DND-41 (cell line): ENCODE measurements at regions not wholly inside any gene's neighbourhood (a gene's known extent, or its start where the extent isn't known, plus 50 kb on each side); places are given as distances from the start of the nearest gene placed in this dataset.

Experiments used
- ATAC-seq: fragments of 200-7000 bp; cut with Tn5 transposase; 3 replicates; pipeline ENCODE4 v1.9.1; 2021; ENCODE audit warnings: low read depth; ENCODE audit not compliant: insufficient read depth
- DNase-seq: peaks from one replicate; pipeline ENCODE4 v3.0.0-alpha.2; 2020
- H2AFZ ChIP-seq: 2 replicates; pipeline ENCODE4 v1.6.0; 2012; ENCODE audit warnings: low read depth, low read length
- H3K27ac ChIP-seq: 2 replicates; pipeline ENCODE4 v1.5.1; 2012; ENCODE audit warnings: low read length, inconsistent platforms
- H3K27me3 ChIP-seq: fragments of 200-600 bp; sonication (generic); 2 replicates; pipeline ENCODE4 v1.6.0; 2012; ENCODE audit warnings: low read length, mild to moderate bottlenecking, inconsistent platforms; ENCODE audit not compliant: insufficient read depth, poor library complexity
- H3K36me3 ChIP-seq: 2 replicates; pipeline ENCODE4 v1.5.1; 2012; ENCODE audit warnings: low read length, inconsistent platforms; ENCODE audit not compliant: insufficient read depth
- H3K4me1 ChIP-seq: 2 replicates; pipeline ENCODE4 v1.5.1; 2012; ENCODE audit warnings: mild to moderate bottlenecking, low read length; ENCODE audit not compliant: insufficient read depth
- H3K4me2 ChIP-seq: 2 replicates; pipeline ENCODE4 v1.6.0; 2012; ENCODE audit warnings: mild to moderate bottlenecking, moderate library complexity, low read length, inconsistent platforms; ENCODE audit not compliant: insufficient read depth
- H3K4me3 ChIP-seq, 2 experiments: fragments of 200-600 bp in 1 of 2; shearing (Covaris generic) in 1 of 2; 2 replicates each; pipeline ENCODE4 v1.5.1; 2012 to 2016; ENCODE audit warnings: inconsistent platforms in 2 of 2, low read length in 2 of 2, mild to moderate bottlenecking in 2 of 2, low read depth in 1 of 2, moderate library complexity in 1 of 2
- H3K79me2 ChIP-seq: 2 replicates; pipeline ENCODE4 v1.6.0; 2012; ENCODE audit warnings: low read length, inconsistent platforms; ENCODE audit not compliant: insufficient read depth
- H3K9ac ChIP-seq: 2 replicates; pipeline ENCODE4 v1.6.0; 2012; ENCODE audit warnings: low read depth, mild to moderate bottlenecking, inconsistent platforms, low read length, moderate library complexity
- H3K9me3 ChIP-seq: 2 replicates; pipeline ENCODE4 v1.5.1; 2012; ENCODE audit warnings: low read length, moderate library complexity, mild to moderate bottlenecking, inconsistent platforms; ENCODE audit not compliant: insufficient read depth, severe bottlenecking
- H4K20me1 ChIP-seq: 2 replicates; pipeline ENCODE4 v1.6.0; 2012; ENCODE audit warnings: low read length; ENCODE audit not compliant: insufficient read depth
- EZH2 ChIP-seq: IDR thresholded peaks from 3 replicates; pipeline ENCODE4 v1.6.1; 2012; ENCODE audit warnings: borderline replicate concordance, low read depth, mild to moderate bottlenecking, moderate library complexity, low read length, inconsistent platforms; ENCODE audit not compliant: severe bottlenecking
- TF ChIP-seq, protein P1 (sequence below): IDR thresholded peaks from 2 replicates; pipeline ENCODE4 v1.5.1; 2012; ENCODE audit warnings: borderline replicate concordance, low read length, moderate library complexity, mild to moderate bottlenecking; ENCODE audit not compliant: poor library complexity, severe bottlenecking; ENCODE audit errors: extremely low read depth

DNA sequence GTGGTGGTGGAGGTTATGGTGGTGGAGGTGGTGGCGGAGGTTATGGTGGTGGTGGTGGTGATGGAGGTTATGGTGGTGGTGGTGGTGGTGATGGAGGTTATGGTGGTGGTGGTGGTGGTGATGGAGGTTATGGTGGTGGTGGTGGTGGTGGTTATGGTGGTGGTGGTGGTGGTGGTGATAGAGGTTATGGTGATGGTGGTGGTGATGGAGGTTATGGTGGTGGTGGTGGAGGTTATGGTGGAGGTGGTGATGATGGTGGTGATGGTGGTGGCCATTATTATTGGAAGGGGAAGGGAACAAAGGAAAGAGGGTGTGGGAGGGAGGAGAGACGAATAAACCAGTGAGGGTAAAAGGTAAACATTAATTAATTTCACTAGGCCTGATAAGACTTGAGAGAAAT, 53.5 kb upstream of the TCF20 start:
- Histone ChIP-seq H3K4me2 (no peak overlapping the region), H3K36me3 (no peaks in the 10 kb centered on the region), H3K27ac (no peak overlapping the region), H3K27me3 (no peaks in the 10 kb centered on the region), H2AFZ (no peak overlapping the region), H3K9me3 (no peaks in the 10 kb centered on the region), H4K20me1 (peaks cover 62% of the 10 kb centered on the region), H3K79me2 (peaks cover 43% of the 10 kb centered on the region), H3K4me1 (no peaks in the 10 kb centered on the region), H3K4me3 (no peak overlapping the region), H3K9ac (no peak overlapping the region)
- no peak for TF ChIP-seq EZH2
- TF ChIP-seq, protein P1, sequence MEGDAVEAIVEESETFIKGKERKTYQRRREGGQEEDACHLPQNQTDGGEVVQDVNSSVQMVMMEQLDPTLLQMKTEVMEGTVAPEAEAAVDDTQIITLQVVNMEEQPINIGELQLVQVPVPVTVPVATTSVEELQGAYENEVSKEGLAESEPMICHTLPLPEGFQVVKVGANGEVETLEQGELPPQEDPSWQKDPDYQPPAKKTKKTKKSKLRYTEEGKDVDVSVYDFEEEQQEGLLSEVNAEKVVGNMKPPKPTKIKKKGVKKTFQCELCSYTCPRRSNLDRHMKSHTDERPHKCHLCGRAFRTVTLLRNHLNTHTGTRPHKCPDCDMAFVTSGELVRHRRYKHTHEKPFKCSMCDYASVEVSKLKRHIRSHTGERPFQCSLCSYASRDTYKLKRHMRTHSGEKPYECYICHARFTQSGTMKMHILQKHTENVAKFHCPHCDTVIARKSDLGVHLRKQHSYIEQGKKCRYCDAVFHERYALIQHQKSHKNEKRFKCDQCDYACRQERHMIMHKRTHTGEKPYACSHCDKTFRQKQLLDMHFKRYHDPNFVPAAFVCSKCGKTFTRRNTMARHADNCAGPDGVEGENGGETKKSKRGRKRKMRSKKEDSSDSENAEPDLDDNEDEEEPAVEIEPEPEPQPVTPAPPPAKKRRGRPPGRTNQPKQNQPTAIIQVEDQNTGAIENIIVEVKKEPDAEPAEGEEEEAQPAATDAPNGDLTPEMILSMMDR: no peak
- no peak for DNase-seq
- ATAC-seq: no peak

DNA sequence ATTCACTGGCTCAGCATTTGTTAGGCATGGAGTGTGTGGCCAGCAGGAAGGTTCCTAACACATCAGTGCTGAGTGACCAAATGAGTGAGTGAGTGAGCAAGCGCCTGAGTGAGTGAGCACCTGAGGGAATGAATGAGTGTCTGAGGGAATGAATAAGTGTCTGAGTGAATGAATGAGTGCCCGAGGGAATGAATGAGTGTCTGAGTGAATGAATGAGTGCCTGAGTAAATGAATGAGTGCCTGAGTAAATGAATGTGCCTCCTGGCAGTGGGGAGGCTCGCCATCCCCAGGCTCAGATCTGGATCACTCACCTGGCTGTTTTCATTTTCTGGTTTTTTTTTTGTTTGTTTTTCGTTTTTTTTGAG, 52.1 kb upstream of the TCF20 start:
- Histone ChIP-seq H3K27ac (no peak overlapping the region), H3K79me2 (peaks cover 42% of the 10 kb centered on the region), H2AFZ (no peak overlapping the region), H3K4me3 (no peak overlapping the region), H3K4me2 (no peak overlapping the region), H3K36me3 (no peaks in the 10 kb centered on the region), H4K20me1 (peaks cover 62% of the 10 kb centered on the region), H3K9ac (no peak overlapping the region), H3K27me3 (no peaks in the 10 kb centered on the region), H3K4me1 (no peaks in the 10 kb centered on the region), H3K9me3 (no peaks in the 10 kb centered on the region)
- no peak for ATAC-seq
- TF ChIP-seq EZH2: no peak
- TF ChIP-seq, protein P1: no peak
- no peak for DNase-seq

DNA sequence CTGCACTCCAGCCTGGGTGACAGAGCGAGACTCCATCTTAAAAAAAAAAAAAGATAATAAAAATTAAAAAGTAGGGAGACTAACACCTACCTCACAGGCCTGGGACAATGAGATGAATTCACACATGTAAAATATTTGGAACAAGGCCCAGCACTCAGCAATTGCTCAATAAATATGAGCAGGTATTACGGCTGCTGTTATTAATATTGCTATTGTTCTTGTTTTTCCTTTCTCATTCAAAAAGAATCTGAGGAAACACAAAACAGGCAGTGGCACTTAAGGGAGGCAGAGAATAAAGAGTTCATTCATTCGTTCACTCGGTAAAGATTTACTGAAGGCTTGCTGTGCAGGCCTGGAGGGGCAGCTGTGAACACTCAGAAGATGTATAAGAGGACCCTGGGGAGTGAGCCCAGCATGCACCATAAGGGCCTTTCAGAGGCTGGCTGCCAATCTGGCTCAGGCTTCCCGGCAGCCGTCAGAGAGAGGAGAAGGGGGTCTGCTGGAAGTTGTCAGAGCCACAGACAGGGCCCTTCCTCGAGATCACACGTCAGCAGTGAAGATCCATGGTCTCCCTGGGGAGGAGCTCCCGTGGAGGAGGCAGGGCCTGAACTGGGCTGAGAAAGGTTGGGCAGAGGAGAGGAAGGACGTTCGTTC, 51.6 kb upstream of the TCF20 start:
- Histone ChIP-seq H3K4me3 (no peak overlapping the region), H2AFZ (no peak overlapping the region), H3K27me3 (no peaks in the 10 kb centered on the region), H3K27ac (no peak overlapping the region), H3K9ac (no peak overlapping the region), H3K9me3 (no peaks in the 10 kb centered on the region), H4K20me1 (peaks cover 60% of the 10 kb centered on the region), H3K36me3 (no peaks in the 10 kb centered on the region), H3K4me1 (no peaks in the 10 kb centered on the region), H3K4me2 (no peak overlapping the region), H3K79me2 (peaks cover 38% of the 10 kb centered on the region)
- ATAC-seq: no peak
- DNase-seq: no peak
- TF ChIP-seq, protein P1: no peak
- no peak for TF ChIP-seq EZH2
